ENCODE measurements at regions not wholly inside any gene's neighbourhood (a gene's known extent, or its start where the extent isn't known, plus 50 kb on each side); places are given as distances from the start of the nearest gene placed in this dataset.

GRCh38 chr3:34365231-34365630, 566.8 kb downstream of the PDCD6IP start:
- TF ChIP-seq, protein P1, sequence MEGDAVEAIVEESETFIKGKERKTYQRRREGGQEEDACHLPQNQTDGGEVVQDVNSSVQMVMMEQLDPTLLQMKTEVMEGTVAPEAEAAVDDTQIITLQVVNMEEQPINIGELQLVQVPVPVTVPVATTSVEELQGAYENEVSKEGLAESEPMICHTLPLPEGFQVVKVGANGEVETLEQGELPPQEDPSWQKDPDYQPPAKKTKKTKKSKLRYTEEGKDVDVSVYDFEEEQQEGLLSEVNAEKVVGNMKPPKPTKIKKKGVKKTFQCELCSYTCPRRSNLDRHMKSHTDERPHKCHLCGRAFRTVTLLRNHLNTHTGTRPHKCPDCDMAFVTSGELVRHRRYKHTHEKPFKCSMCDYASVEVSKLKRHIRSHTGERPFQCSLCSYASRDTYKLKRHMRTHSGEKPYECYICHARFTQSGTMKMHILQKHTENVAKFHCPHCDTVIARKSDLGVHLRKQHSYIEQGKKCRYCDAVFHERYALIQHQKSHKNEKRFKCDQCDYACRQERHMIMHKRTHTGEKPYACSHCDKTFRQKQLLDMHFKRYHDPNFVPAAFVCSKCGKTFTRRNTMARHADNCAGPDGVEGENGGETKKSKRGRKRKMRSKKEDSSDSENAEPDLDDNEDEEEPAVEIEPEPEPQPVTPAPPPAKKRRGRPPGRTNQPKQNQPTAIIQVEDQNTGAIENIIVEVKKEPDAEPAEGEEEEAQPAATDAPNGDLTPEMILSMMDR (IDR thresholded peaks at IDR 0.05; ENCODE audit: insufficient read depth, low read length, poor library complexity, severe bottlenecking) = no peak
- no peak for TF ChIP-seq EZH2phosphoT487 (conservative IDR thresholded peaks at IDR 0.05; ENCODE audit: low read length)
